Panc1 (cell line): ENCODE measurements at regions not wholly inside any gene's neighbourhood (a gene's known extent, or its start where the extent isn't known, plus 50 kb on each side); places are given as distances from the start of the nearest gene placed in this dataset.

Experiments
- ATAC-seq: fragments of 200-7000 bp; cut with Tn5 transposase; 2 replicates; pipeline ENCODE4 v1.9.1; 2020; ENCODE audit warnings: mild to moderate bottlenecking, moderate library complexity
- BruUV-seq: library from RNA; stranded (reverse); fragments of 400-500 nt; replicated peaks from 2 replicates; lab custom pipeline; 2021; lab: Mats Ljungman, UMichigan
- CTCF ChIA-PET: fragments of 300-600 bp; sonication (Branson Sonifier 250); formaldehyde crosslinking; loops from one replicate; lab custom pipeline; 2022; ENCODE audit warnings: antibody characterized with exemption; lab: Charles Lee
- POLR2A ChIA-PET: fragments of 300-600 bp; sonication (Branson Sonifier 250); formaldehyde crosslinking; loops from one replicate; lab custom pipeline; 2022; ENCODE audit warnings: antibody characterized with exemption; lab: Charles Lee
- DNase-seq: peaks from one replicate; pipeline ENCODE4 v3.0.0-alpha.2; 2010; ENCODE audit warnings: low read depth, low spot score
- H3K27ac ChIP-seq: 2 replicates; pipeline ENCODE4 v1.5.1; 2011; ENCODE audit warnings: mild to moderate bottlenecking, low read length, inconsistent platforms
- H3K27me3 ChIP-seq: fragments of 200-500 bp; sonication (Bioruptor generic); 2 replicates; pipeline ENCODE4 v1.6.0; 2014; ENCODE audit warnings: low read length, inconsistent platforms; ENCODE audit not compliant: control insufficient read depth, insufficient read depth
- H3K36me3 ChIP-seq: fragments of 200-500 bp; sonication (Bioruptor generic); 2 replicates; pipeline ENCODE4 v1.5.1; 2014; ENCODE audit warnings: inconsistent platforms, mild to moderate bottlenecking, low read length, moderate library complexity; ENCODE audit not compliant: control insufficient read depth, insufficient read depth
- H3K4me1 ChIP-seq: 2 replicates; pipeline ENCODE4 v1.5.1; 2011; ENCODE audit warnings: inconsistent platforms, mild to moderate bottlenecking, low read length, moderate library complexity; ENCODE audit not compliant: control insufficient read depth, insufficient read depth
- H3K4me3 ChIP-seq, 2 experiments: 2 replicates each; pipeline ENCODE4 v1.5.1; 2011 to 2012; ENCODE audit warnings: low read depth in 2 of 2, low read length in 2 of 2, mild to moderate bottlenecking in 2 of 2, inconsistent platforms in 1 of 2, moderate library complexity in 1 of 2
- H3K9me3 ChIP-seq: fragments of 200-500 bp; sonication (Bioruptor generic); 2 replicates; pipeline ENCODE4 v1.5.1; 2014; ENCODE audit warnings: low read depth, mild to moderate bottlenecking, inconsistent platforms, low read length, moderate library complexity; ENCODE audit not compliant: control insufficient read depth, insufficient read depth
- CTCF ChIP-seq: fragments of 450-650 bp; IDR thresholded peaks from 2 replicates; pipeline ENCODE4 v1.5.1; 2017; ENCODE audit warnings: mild to moderate bottlenecking
- POLR2AphosphoS5 ChIP-seq: IDR thresholded peaks from 2 replicates; pipeline ENCODE4 v1.6.1; 2012; ENCODE audit warnings: mild to moderate bottlenecking, low read depth, low read length, moderate library complexity
- SIN3A ChIP-seq: IDR thresholded peaks from 2 replicates; pipeline ENCODE4 v1.6.1; 2012; ENCODE audit warnings: low read depth, mild to moderate bottlenecking, low read length, moderate library complexity, borderline replicate concordance; ENCODE audit not compliant: insufficient read depth
- TCF7L2 ChIP-seq: IDR thresholded peaks from 2 replicates; pipeline ENCODE4 v1.6.1; 2011; ENCODE audit warnings: mild to moderate bottlenecking, low read depth, low read length, inconsistent platforms
- in situ Hi-C: cut with HindIII; loops from 2 replicates; pipeline ENCODE4 v1.10.0; 2016; ENCODE audit warnings: low sequenced_read_pairs, low pct_unique_long_range_greater_than_20kb
- intact Hi-C: fragments of 100-400 bp; cut with micrococcal nuclease; formaldehyde crosslinking; loops from one replicate; pipeline ENCODE4 v1.10.0; 2022; ENCODE audit not compliant: unreplicated experiment
- TF ChIP-seq, protein P1 (sequence below), 2 experiments: IDR thresholded peaks; 2 replicates each; pipeline ENCODE4 v1.6.1; 2011 to 2012; ENCODE audit warnings: low read depth in 2 of 2, control low read depth in 1 of 2, low read length in 1 of 2, mild to moderate bottlenecking in 1 of 2, moderate library complexity in 1 of 2; ENCODE audit not compliant: insufficient read depth in 1 of 2

DNA sequence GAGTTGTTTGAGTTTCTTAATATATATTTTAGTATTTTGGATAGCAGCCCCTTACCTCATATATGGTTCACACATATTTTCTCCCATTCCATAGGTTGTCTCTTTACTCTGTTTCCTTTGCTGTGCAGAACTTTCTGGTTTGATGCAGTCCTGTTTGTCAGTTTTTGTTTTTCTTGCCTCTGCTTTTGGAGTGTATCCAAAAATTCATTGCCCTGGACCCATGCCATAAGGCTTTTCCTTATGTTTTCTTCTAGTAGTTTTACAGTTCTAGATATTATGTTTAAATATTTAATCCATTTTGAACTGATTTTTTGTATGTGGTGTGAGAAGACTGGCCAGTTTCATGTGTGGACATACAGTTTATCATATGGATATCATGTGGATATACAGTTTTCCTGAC lies 58.5 kb upstream of the NUDT6 start:
- Histone ChIP-seq H3K9me3 (no peaks in the 10 kb centered on the region), H3K4me1 (no peaks in the 10 kb centered on the region), H3K36me3 (no peaks in the 10 kb centered on the region), H3K4me3 (no peak overlapping the region), H3K27me3 (no peaks in the 10 kb centered on the region), H3K27ac (no peak overlapping the region)
- in situ Hi-C loops = no loop called here
- DNase-seq (no peak), ATAC-seq (no peak)
- BruUV-seq = no TSS peak
- ChIA-PET CTCF (no interaction called here), POLR2A (no interaction called here)
- intact Hi-C loops = no loop called here
- TF ChIP-seq TCF7L2 (no peak), SIN3A (no peak), POLR2AphosphoS5 (no peak), CTCF (no peak)
- TF ChIP-seq, protein P1, sequence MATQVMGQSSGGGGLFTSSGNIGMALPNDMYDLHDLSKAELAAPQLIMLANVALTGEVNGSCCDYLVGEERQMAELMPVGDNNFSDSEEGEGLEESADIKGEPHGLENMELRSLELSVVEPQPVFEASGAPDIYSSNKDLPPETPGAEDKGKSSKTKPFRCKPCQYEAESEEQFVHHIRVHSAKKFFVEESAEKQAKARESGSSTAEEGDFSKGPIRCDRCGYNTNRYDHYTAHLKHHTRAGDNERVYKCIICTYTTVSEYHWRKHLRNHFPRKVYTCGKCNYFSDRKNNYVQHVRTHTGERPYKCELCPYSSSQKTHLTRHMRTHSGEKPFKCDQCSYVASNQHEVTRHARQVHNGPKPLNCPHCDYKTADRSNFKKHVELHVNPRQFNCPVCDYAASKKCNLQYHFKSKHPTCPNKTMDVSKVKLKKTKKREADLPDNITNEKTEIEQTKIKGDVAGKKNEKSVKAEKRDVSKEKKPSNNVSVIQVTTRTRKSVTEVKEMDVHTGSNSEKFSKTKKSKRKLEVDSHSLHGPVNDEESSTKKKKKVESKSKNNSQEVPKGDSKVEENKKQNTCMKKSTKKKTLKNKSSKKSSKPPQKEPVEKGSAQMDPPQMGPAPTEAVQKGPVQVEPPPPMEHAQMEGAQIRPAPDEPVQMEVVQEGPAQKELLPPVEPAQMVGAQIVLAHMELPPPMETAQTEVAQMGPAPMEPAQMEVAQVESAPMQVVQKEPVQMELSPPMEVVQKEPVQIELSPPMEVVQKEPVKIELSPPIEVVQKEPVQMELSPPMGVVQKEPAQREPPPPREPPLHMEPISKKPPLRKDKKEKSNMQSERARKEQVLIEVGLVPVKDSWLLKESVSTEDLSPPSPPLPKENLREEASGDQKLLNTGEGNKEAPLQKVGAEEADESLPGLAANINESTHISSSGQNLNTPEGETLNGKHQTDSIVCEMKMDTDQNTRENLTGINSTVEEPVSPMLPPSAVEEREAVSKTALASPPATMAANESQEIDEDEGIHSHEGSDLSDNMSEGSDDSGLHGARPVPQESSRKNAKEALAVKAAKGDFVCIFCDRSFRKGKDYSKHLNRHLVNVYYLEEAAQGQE (IDR thresholded peaks at IDR 0.05; ENCODE audit: insufficient read depth in 1 of 2, low read depth in 2 of 2, low read length in 1 of 2) = no peak

GRCh38 chr4:122988696-122989095 lies 66.3 kb upstream of the NUDT6 start:
- ChIA-PET POLR2A (no interaction called here), CTCF (no interaction called here)
- Histone ChIP-seq H3K36me3 (no peaks in the 10 kb centered on the region), H3K27ac (no peak overlapping the region), H3K4me1 (no peaks in the 10 kb centered on the region), H3K4me3 (no peak overlapping the region), H3K27me3 (no peaks in the 10 kb centered on the region), H3K9me3 (peaks cover 5% of the 10 kb centered on the region; the same call in 1 of the 2 replicates)
- no peak for TF ChIP-seq CTCF
- TF ChIP-seq TCF7L2 = no peak
- no peak for TF ChIP-seq SIN3A
- TF ChIP-seq, protein P1 (IDR thresholded peaks at IDR 0.05; ENCODE audit: insufficient read depth in 1 of 2, low read depth in 2 of 2, low read length in 1 of 2) = no peak
- TF ChIP-seq POLR2AphosphoS5 = no peak
- no peak for DNase-seq
- BruUV-seq = no TSS peak
- in situ Hi-C loops (no loop called here), intact Hi-C loops (no loop called here)
- no peak for ATAC-seq
